HL-60 (cell line): ENCODE measurements at regions not wholly inside any gene's neighbourhood (a gene's known extent, or its start where the extent isn't known, plus 50 kb on each side); places are given as distances from the start of the nearest gene placed in this dataset.

Source experiments
- DNase-seq, 2 experiments: peaks; one replicate each; pipeline ENCODE4 v3.0.0-alpha.2; 2010 to 2020; ENCODE audit warnings: low read depth in 1 of 2, low spot score in 1 of 2
- H3K27ac ChIP-seq: fragments of 250-450 bp; sonication (Bioruptor Pico); replicated peaks from 2 replicates; pipeline ENCODE4 v1.5.1; 2020; ENCODE audit warnings: mild to moderate bottlenecking, moderate library complexity
- H3K27me3 ChIP-seq: fragments of 250-450 bp; sonication (Bioruptor Pico); 2 replicates; pipeline ENCODE4 v1.5.1; 2021; ENCODE audit warnings: mild to moderate bottlenecking, moderate library complexity; ENCODE audit not compliant: insufficient read depth, poor library complexity, severe bottlenecking
- H3K4me3 ChIP-seq: replicated peaks from 2 replicates; pipeline ENCODE4 v1.5.1; 2011; ENCODE audit warnings: mild to moderate bottlenecking, control low read depth, low read length; ENCODE audit not compliant: insufficient read depth
- GABPA ChIP-seq: IDR thresholded peaks from 2 replicates; pipeline ENCODE4 v1.6.1; 2012; ENCODE audit warnings: low read depth
- POLR2AphosphoS5 ChIP-seq: IDR thresholded peaks from 2 replicates; pipeline ENCODE4 v1.6.1; 2012; ENCODE audit warnings: low read depth
- SPI1 ChIP-seq: IDR thresholded peaks from 2 replicates; pipeline ENCODE4 v1.6.1; 2012; ENCODE audit warnings: low read depth, mild to moderate bottlenecking, borderline replicate concordance
- TF ChIP-seq, protein P1 (sequence below): IDR thresholded peaks from one replicate; pipeline ENCODE4 v1.5.1; 2011; ENCODE audit warnings: low read length, control low read depth, inconsistent platforms; ENCODE audit not compliant: insufficient read depth
- TF ChIP-seq, protein P2 (sequence below): IDR thresholded peaks from 2 replicates; pipeline ENCODE4 v1.6.1; 2012; ENCODE audit warnings: low read depth; ENCODE audit not compliant: insufficient replicate concordance

DNA sequence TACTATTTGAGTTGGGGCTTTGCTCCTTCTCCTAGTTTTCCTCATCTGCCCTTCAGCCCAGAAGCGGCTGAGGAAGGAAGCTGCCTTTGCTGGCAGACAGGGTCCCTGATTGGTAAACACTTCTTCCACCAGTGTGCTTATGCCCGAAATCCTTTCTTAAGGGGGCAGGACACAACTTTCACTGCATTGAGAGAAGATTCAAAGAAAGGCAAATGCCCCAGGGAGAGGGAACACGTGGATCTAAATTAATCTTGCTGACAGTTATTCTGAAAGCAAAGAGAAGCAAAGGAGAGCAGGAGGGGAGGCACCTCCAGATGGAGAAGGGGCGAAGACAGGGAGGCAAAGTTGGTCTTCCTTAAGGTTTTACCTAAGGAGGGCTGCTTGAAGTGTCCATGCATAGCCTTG lies 92.1 kb upstream of the EFEMP1 start:
- Histone ChIP-seq H3K27ac (no peak overlapping the region), H3K4me3 (no peak overlapping the region), H3K27me3 (peaks cover 7% of the 10 kb centered on the region)
- TF ChIP-seq, protein P1, sequence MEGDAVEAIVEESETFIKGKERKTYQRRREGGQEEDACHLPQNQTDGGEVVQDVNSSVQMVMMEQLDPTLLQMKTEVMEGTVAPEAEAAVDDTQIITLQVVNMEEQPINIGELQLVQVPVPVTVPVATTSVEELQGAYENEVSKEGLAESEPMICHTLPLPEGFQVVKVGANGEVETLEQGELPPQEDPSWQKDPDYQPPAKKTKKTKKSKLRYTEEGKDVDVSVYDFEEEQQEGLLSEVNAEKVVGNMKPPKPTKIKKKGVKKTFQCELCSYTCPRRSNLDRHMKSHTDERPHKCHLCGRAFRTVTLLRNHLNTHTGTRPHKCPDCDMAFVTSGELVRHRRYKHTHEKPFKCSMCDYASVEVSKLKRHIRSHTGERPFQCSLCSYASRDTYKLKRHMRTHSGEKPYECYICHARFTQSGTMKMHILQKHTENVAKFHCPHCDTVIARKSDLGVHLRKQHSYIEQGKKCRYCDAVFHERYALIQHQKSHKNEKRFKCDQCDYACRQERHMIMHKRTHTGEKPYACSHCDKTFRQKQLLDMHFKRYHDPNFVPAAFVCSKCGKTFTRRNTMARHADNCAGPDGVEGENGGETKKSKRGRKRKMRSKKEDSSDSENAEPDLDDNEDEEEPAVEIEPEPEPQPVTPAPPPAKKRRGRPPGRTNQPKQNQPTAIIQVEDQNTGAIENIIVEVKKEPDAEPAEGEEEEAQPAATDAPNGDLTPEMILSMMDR = no peak
- TF ChIP-seq, protein P2, sequence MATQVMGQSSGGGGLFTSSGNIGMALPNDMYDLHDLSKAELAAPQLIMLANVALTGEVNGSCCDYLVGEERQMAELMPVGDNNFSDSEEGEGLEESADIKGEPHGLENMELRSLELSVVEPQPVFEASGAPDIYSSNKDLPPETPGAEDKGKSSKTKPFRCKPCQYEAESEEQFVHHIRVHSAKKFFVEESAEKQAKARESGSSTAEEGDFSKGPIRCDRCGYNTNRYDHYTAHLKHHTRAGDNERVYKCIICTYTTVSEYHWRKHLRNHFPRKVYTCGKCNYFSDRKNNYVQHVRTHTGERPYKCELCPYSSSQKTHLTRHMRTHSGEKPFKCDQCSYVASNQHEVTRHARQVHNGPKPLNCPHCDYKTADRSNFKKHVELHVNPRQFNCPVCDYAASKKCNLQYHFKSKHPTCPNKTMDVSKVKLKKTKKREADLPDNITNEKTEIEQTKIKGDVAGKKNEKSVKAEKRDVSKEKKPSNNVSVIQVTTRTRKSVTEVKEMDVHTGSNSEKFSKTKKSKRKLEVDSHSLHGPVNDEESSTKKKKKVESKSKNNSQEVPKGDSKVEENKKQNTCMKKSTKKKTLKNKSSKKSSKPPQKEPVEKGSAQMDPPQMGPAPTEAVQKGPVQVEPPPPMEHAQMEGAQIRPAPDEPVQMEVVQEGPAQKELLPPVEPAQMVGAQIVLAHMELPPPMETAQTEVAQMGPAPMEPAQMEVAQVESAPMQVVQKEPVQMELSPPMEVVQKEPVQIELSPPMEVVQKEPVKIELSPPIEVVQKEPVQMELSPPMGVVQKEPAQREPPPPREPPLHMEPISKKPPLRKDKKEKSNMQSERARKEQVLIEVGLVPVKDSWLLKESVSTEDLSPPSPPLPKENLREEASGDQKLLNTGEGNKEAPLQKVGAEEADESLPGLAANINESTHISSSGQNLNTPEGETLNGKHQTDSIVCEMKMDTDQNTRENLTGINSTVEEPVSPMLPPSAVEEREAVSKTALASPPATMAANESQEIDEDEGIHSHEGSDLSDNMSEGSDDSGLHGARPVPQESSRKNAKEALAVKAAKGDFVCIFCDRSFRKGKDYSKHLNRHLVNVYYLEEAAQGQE = no peak
- TF ChIP-seq POLR2AphosphoS5 (no peak), GABPA (no peak), SPI1 (no peak)
- DNase-seq = no peak

- H3K4me3 ChIP-seq = no peak overlapping the region
- no peak for DNase-seq
- TF ChIP-seq, protein P2 = no peak
- TF ChIP-seq, protein P1 = no peak
- no peak for TF ChIP-seq GABPA
- TF ChIP-seq SPI1 = no peak
- TF ChIP-seq POLR2AphosphoS5 = no peak
- H3K27ac ChIP-seq = no peak overlapping the region
- H3K27me3 ChIP-seq = peaks cover 7% of the 10 kb centered on the region
Measured at GRCh38 chr2:56017784-56018183, 94.2 kb upstream of the EFEMP1 start.

DNA sequence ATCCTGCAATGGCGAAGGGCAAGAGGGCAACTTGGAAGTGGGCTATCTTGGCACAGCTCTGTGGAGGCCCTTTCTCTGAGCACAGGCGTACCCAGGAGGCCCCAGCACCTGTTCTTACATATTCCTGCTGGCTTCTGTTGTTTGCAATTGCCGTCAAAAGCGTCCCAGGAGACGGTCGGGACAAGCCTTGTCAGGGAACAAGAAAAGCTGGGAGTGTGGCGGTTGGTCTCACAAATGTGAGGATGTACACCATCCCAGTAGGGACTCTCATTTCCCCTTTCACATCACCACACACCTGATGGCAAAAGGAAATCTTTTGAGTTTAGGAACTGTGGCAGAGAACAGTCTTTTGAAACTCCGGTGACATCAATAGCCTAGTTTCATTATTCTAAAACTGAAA lies 94.7 kb upstream of the EFEMP1 start:
- Histone ChIP-seq H3K27ac (no peak overlapping the region), H3K4me3 (no peak overlapping the region), H3K27me3 (peaks cover 7% of the 10 kb centered on the region)
- TF ChIP-seq GABPA (no peak), SPI1 (no peak), POLR2AphosphoS5 (no peak)
- TF ChIP-seq, protein P2 = no peak
- TF ChIP-seq, protein P1 = no peak
- DNase-seq = no peak
